ENCODE measurements at regions not wholly inside any gene's neighbourhood (a gene's known extent, or its start where the extent isn't known, plus 50 kb on each side); places are given as distances from the start of the nearest gene placed in this dataset.

DNA sequence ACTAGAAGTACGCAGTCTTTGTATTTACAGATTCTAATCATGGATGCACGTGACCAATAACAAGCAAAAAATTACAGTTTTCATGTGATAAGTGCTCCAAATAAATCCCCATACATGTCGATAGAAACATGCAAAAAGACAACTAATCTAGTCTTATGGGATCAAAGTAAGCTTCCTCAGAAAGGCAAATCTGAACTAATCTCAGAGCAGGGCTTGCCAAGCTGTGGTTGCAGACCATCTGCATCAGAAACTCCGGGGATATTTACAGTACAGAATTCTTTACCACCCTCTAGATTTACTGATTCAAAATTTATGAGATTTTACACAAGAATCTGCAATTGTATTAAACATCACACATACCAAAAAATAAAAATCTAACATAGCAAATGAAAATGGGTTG is 1435.5 kb downstream of the MRPL39 start:
- no peaks in the 10 kb centered on the region for H3K4me1 ChIP-seq (ENCODE audit: control insufficient read depth in 2 of 2, insufficient read depth in 2 of 2, low read length in 2 of 2)
- WGBS (ENCODE audit: insufficient coverage): 93% methylated on average over 3 of the region's 4 CpGs
- intact Hi-C loops (cut with micrococcal nuclease): no loop called here
- ChIA-PET CTCF (no interaction called here), POLR2A (no interaction called here)
- no peaks in the 10 kb centered on the region for H3K4me1 Mint-ChIP-seq
- H3K4me3 ChIP-seq (ENCODE audit: control extremely low read depth in 1 of 5, extremely low read depth in 1 of 5, insufficient read depth in 1 of 5, low read depth in 2 of 5, low read length in 4 of 5): no peak overlapping the region
- H2AFZ ChIP-seq (ENCODE audit: insufficient read depth, low read depth, low read length, poor library complexity, severe bottlenecking): no peak overlapping the region
- H3K27ac ChIP-seq (ENCODE audit: low read length in 2 of 2): no peak overlapping the region
- H3K27ac Mint-ChIP-seq: no peak overlapping the region
- H3K9ac ChIP-seq (ENCODE audit: low read length): no peak overlapping the region
- no peaks in the 10 kb centered on the region for H3K27me3 ChIP-seq (replicated peaks in 1 of 4; ENCODE audit: control extremely low read depth in 1 of 4, control insufficient read depth in 3 of 4, insufficient read depth in 4 of 4, low read length in 3 of 4)
- no peak for DNase-seq
- H4K20me1 ChIP-seq (ENCODE audit: control insufficient read depth, insufficient read depth, low read length, poor library complexity, severe bottlenecking): no peaks in the 10 kb centered on the region
- no peak for TF ChIP-seq EZH2 (IDR thresholded peaks at IDR 0.05; ENCODE audit: borderline replicate concordance, insufficient read depth, low read depth, low read length, poor library complexity, severe bottlenecking)
- TF ChIP-seq, protein P1, sequence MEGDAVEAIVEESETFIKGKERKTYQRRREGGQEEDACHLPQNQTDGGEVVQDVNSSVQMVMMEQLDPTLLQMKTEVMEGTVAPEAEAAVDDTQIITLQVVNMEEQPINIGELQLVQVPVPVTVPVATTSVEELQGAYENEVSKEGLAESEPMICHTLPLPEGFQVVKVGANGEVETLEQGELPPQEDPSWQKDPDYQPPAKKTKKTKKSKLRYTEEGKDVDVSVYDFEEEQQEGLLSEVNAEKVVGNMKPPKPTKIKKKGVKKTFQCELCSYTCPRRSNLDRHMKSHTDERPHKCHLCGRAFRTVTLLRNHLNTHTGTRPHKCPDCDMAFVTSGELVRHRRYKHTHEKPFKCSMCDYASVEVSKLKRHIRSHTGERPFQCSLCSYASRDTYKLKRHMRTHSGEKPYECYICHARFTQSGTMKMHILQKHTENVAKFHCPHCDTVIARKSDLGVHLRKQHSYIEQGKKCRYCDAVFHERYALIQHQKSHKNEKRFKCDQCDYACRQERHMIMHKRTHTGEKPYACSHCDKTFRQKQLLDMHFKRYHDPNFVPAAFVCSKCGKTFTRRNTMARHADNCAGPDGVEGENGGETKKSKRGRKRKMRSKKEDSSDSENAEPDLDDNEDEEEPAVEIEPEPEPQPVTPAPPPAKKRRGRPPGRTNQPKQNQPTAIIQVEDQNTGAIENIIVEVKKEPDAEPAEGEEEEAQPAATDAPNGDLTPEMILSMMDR (IDR thresholded peaks at IDR 0.05): no peak
- H3K4me2 ChIP-seq (replicated peaks; ENCODE audit: low read depth, low read length, poor library complexity, severe bottlenecking): no peak overlapping the region
- H3K36me3 ChIP-seq (replicated peaks in 1 of 2; ENCODE audit: control extremely low read depth in 1 of 2, control insufficient read depth in 1 of 2, extremely low read depth in 1 of 2, insufficient read depth in 2 of 2, low read length in 1 of 2): no peaks in the 10 kb centered on the region
- H3K4me3 Mint-ChIP-seq: no peak overlapping the region
- no peaks in the 10 kb centered on the region for H3K79me2 ChIP-seq (ENCODE audit: control insufficient read depth, insufficient read depth, low read length)
- no peak for ATAC-seq (ENCODE audit: low read depth)
- H3K9me3 Mint-ChIP-seq (ENCODE audit: insufficient read depth): no peaks in the 10 kb centered on the region
- no peaks in the 10 kb centered on the region for H3K27me3 Mint-ChIP-seq
- peaks cover 0 to 1% (median 0%) of the 10 kb centered on the region in 3 donors for H3K9me3 ChIP-seq (ENCODE audit: control extremely low read depth in 1 of 3, control insufficient read depth in 2 of 3, insufficient read depth in 1 of 3, low read length in 2 of 3)

DNA sequence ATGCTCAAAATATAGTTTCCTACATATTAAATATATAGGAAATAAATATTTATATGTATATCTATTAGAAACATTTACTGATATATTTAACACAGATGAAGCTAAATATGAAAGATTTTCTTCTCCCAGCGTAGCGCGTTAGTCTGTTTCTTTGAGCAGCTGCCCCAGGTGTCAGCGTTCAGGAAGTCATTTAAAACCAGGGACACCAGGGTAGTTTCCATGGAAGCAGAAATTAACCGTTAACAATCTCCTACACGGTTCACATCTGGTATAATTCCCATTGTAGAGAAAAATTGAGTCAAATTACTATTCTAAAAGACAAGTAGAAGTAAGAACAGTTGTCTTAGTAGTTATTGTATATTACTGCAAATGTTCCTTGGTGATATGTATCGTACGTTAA is 1443.7 kb downstream of the MRPL39 start:
- WGBS (ENCODE audit: insufficient coverage): 90% methylated on average over 4 of the region's 8 CpGs

More for the DNA sequence above, 1443.7 kb downstream of the MRPL39 start:
- H3K4me1 Mint-ChIP-seq: no peaks in the 10 kb centered on the region
- no peak overlapping the region for H3K27ac Mint-ChIP-seq
- Histone ChIP-seq H3K27ac (ENCODE audit: low read length in 2 of 2) (no peak overlapping the region), H2AFZ (ENCODE audit: insufficient read depth, low read depth, low read length, poor library complexity, severe bottlenecking) (no peak overlapping the region), H3K4me2 (replicated peaks; ENCODE audit: low read depth, low read length, poor library complexity, severe bottlenecking) (no peak overlapping the region), H3K4me1 (ENCODE audit: control insufficient read depth in 2 of 2, insufficient read depth in 2 of 2, low read length in 2 of 2) (no peaks in the 10 kb centered on the region), H3K36me3 (replicated peaks in 1 of 2; ENCODE audit: control extremely low read depth in 1 of 2, control insufficient read depth in 1 of 2, extremely low read depth in 1 of 2, insufficient read depth in 2 of 2, low read length in 1 of 2) (no peaks in the 10 kb centered on the region), H3K27me3 (replicated peaks in 1 of 4; ENCODE audit: control extremely low read depth in 1 of 4, control insufficient read depth in 3 of 4, insufficient read depth in 4 of 4, low read length in 3 of 4) (no peaks in the 10 kb centered on the region), H3K79me2 (ENCODE audit: control insufficient read depth, insufficient read depth, low read length) (no peaks in the 10 kb centered on the region), H3K4me3 (ENCODE audit: control extremely low read depth in 1 of 5, extremely low read depth in 1 of 5, insufficient read depth in 1 of 5, low read depth in 2 of 5, low read length in 4 of 5) (no peak overlapping the region), H3K9me3 (ENCODE audit: control extremely low read depth in 1 of 3, control insufficient read depth in 2 of 3, insufficient read depth in 1 of 3, low read length in 2 of 3) (peaks cover 0 to 1% (median 0%) of the 10 kb centered on the region in 3 donors), H3K9ac (ENCODE audit: low read length) (no peak overlapping the region), H4K20me1 (ENCODE audit: control insufficient read depth, insufficient read depth, low read length, poor library complexity, severe bottlenecking) (no peaks in the 10 kb centered on the region)
- DNase-seq (no peak), ATAC-seq (ENCODE audit: low read depth) (no peak)
- no peak for TF ChIP-seq EZH2 (IDR thresholded peaks at IDR 0.05; ENCODE audit: borderline replicate concordance, insufficient read depth, low read depth, low read length, poor library complexity, severe bottlenecking)
- TF ChIP-seq, protein P1 (IDR thresholded peaks at IDR 0.05): no peak
- no peak overlapping the region for H3K4me3 Mint-ChIP-seq
- CTCF ChIA-PET: no interaction called here
- intact Hi-C loops (cut with micrococcal nuclease): no loop called here
- no peaks in the 10 kb centered on the region for H3K27me3 Mint-ChIP-seq
- no peaks in the 10 kb centered on the region for H3K9me3 Mint-ChIP-seq (ENCODE audit: insufficient read depth)
- POLR2A ChIA-PET: no interaction called here

Data from B cell (primary cell).